Activated naive CD8-positive, alpha-beta T cell treated with anti-CD3 and anti-CD28 coated beads for 36 hours (primary cell): ENCODE measurements at regions not wholly inside any gene's neighbourhood (a gene's known extent, or its start where the extent isn't known, plus 50 kb on each side); places are given as distances from the start of the nearest gene placed in this dataset.
"Not testable (repeated sequence)": the region's sequence is repeated elsewhere in the genome, so short reads cannot be mapped to it uniquely, and the experiment has no call there.

Experiments
- DNase-seq: peaks from one replicate; pipeline ENCODE4 v3.0.0; 2021
- H3K27ac Mint-ChIP-seq: one replicate; pipeline ENCODE4 v1.8.0; 2022; ENCODE audit warnings: mild to moderate bottlenecking, moderate library complexity, mixed read lengths
- H3K27me3 Mint-ChIP-seq: one replicate; pipeline ENCODE4 v1.8.0; 2022; ENCODE audit warnings: mild to moderate bottlenecking, mixed read lengths
- H3K36me3 Mint-ChIP-seq: one replicate; pipeline ENCODE4 v1.8.0; 2021; ENCODE audit warnings: mild to moderate bottlenecking, mixed read lengths
- H3K4me1 Mint-ChIP-seq: one replicate; pipeline ENCODE4 v1.8.0; 2021; ENCODE audit warnings: mixed read lengths
- H3K4me3 Mint-ChIP-seq: one replicate; pipeline ENCODE4 v1.8.0; 2022; ENCODE audit warnings: mild to moderate bottlenecking, moderate library complexity, mixed read lengths
- H3K9me3 Mint-ChIP-seq: one replicate; pipeline ENCODE4 v1.8.0; 2022; ENCODE audit warnings: mixed read lengths

GRCh38 chr20:18876394-18876793, 62.8 kb downstream of the SCP2D1 start:
- not testable (repeated sequence) for H3K36me3 Mint-ChIP-seq, DNase-seq, H3K27ac Mint-ChIP-seq, H3K4me1 Mint-ChIP-seq, H3K4me3 Mint-ChIP-seq
- peaks cover 12% of the 10 kb centered on the region for H3K27me3 Mint-ChIP-seq
- peaks cover 13% of the 10 kb centered on the region for H3K9me3 Mint-ChIP-seq

GRCh38 chr20:18879262-18879661, 65.7 kb downstream of the SCP2D1 start:
- no peak overlapping the region for H3K27ac Mint-ChIP-seq
- H3K27me3 Mint-ChIP-seq, result peaks cover 7% of the 10 kb centered on the region
- H3K4me3 Mint-ChIP-seq, result no peak overlapping the region
- no peaks in the 10 kb centered on the region for H3K4me1 Mint-ChIP-seq
- peaks cover 6% of the 10 kb centered on the region for H3K9me3 Mint-ChIP-seq
- no peak for DNase-seq
- no peaks in the 10 kb centered on the region for H3K36me3 Mint-ChIP-seq

- Mint-ChIP-seq H3K4me1 (no peaks in the 10 kb centered on the region), H3K36me3 (no peaks in the 10 kb centered on the region), H3K4me3 (no peak overlapping the region), H3K9me3 (peaks cover under 1% of the 10 kb centered on the region), H3K27ac (no peak overlapping the region), H3K27me3 (peaks cover 16% of the 10 kb centered on the region)
- no peak for DNase-seq
Observed at GRCh38 chr20:18886756-18887155, 73.2 kb downstream of the SCP2D1 start.

- DNase-seq, result no peak
- H3K9me3 Mint-ChIP-seq, result no peaks in the 10 kb centered on the region
- no peaks in the 10 kb centered on the region for H3K4me1 Mint-ChIP-seq
- no peak overlapping the region for H3K27ac Mint-ChIP-seq
- H3K4me3 Mint-ChIP-seq, result no peak overlapping the region
- H3K27me3 Mint-ChIP-seq, result peaks cover 9% of the 10 kb centered on the region
- H3K36me3 Mint-ChIP-seq, result no peaks in the 10 kb centered on the region
Observed at GRCh38 chr20:18901980-18902737, 88.6 kb downstream of the SCP2D1 start.

- Mint-ChIP-seq H3K36me3 (no peaks in the 10 kb centered on the region), H3K4me3 (no peak overlapping the region), H3K4me1 (no peaks in the 10 kb centered on the region), H3K27me3 (peaks cover 9% of the 10 kb centered on the region), H3K27ac (no peak overlapping the region), H3K9me3 (no peaks in the 10 kb centered on the region)
- DNase-seq, result no peak
Observed at GRCh38 chr20:18904192-18904591, 90.6 kb downstream of the SCP2D1 start.

GRCh38 chr20:18904624-18905023, 91.0 kb downstream of the SCP2D1 start:
- Mint-ChIP-seq H3K9me3 (no peaks in the 10 kb centered on the region), H3K27ac (no peak overlapping the region), H3K4me1 (no peaks in the 10 kb centered on the region), H3K27me3 (peaks cover 9% of the 10 kb centered on the region), H3K36me3 (no peaks in the 10 kb centered on the region), H3K4me3 (no peak overlapping the region)
- DNase-seq, result no peak

GRCh38 chr20:18906046-18906445, 92.5 kb downstream of the SCP2D1 start:
- H3K4me3 Mint-ChIP-seq, result no peak overlapping the region
- H3K9me3 Mint-ChIP-seq, result no peaks in the 10 kb centered on the region
- DNase-seq, result no peak
- H3K27ac Mint-ChIP-seq, result no peak overlapping the region
- no peaks in the 10 kb centered on the region for H3K4me1 Mint-ChIP-seq
- H3K36me3 Mint-ChIP-seq, result no peaks in the 10 kb centered on the region
- H3K27me3 Mint-ChIP-seq, result peaks cover 12% of the 10 kb centered on the region

GRCh38 chr20:18907353-18907752, 93.8 kb downstream of the SCP2D1 start:
- Mint-ChIP-seq H3K27ac (no peak overlapping the region), H3K27me3 (peaks cover 20% of the 10 kb centered on the region), H3K9me3 (no peaks in the 10 kb centered on the region), H3K4me3 (no peak overlapping the region), H3K36me3 (no peaks in the 10 kb centered on the region), H3K4me1 (no peaks in the 10 kb centered on the region)
- no peak for DNase-seq

- Mint-ChIP-seq H3K9me3 (no peaks in the 10 kb centered on the region), H3K27me3 (peaks cover 26% of the 10 kb centered on the region), H3K36me3 (no peaks in the 10 kb centered on the region), H3K4me1 (no peaks in the 10 kb centered on the region), H3K27ac (no peak overlapping the region), H3K4me3 (no peak overlapping the region)
- no peak for DNase-seq
Observed at GRCh38 chr20:18908109-18908508, 94.5 kb downstream of the SCP2D1 start.

GRCh38 chr20:18909254-18909653, 95.7 kb downstream of the SCP2D1 start:
- Mint-ChIP-seq H3K4me1 (no peaks in the 10 kb centered on the region), H3K9me3 (no peaks in the 10 kb centered on the region), H3K27me3 (peaks cover 28% of the 10 kb centered on the region), H3K36me3 (no peaks in the 10 kb centered on the region), H3K4me3 (no peak overlapping the region), H3K27ac (no peak overlapping the region)
- DNase-seq, result no peak

- no peaks in the 10 kb centered on the region for H3K4me1 Mint-ChIP-seq
- no peak overlapping the region for H3K27ac Mint-ChIP-seq
- H3K27me3 Mint-ChIP-seq, result peaks cover 25% of the 10 kb centered on the region
- no peaks in the 10 kb centered on the region for H3K36me3 Mint-ChIP-seq
- H3K4me3 Mint-ChIP-seq, result no peak overlapping the region
- no peak for DNase-seq
- H3K9me3 Mint-ChIP-seq, result no peaks in the 10 kb centered on the region
Observed at GRCh38 chr20:18913701-18914100, 100.1 kb downstream of the SCP2D1 start.

GRCh38 chr20:18914796-18915195, 101.2 kb downstream of the SCP2D1 start:
- Mint-ChIP-seq H3K27ac (no peak overlapping the region), H3K4me3 (no peak overlapping the region), H3K4me1 (no peaks in the 10 kb centered on the region)

GRCh38 chr20:18916886-18917750, 103.5 kb downstream of the SCP2D1 start:
- no peak for DNase-seq
- H3K36me3 Mint-ChIP-seq, result no peaks in the 10 kb centered on the region
- no peak overlapping the region for H3K4me3 Mint-ChIP-seq
- peaks cover 17% of the 10 kb centered on the region for H3K27me3 Mint-ChIP-seq
- no peaks in the 10 kb centered on the region for H3K4me1 Mint-ChIP-seq
- no peaks in the 10 kb centered on the region for H3K9me3 Mint-ChIP-seq
- no peak overlapping the region for H3K27ac Mint-ChIP-seq

More at GRCh38 chr20:18914796-18915195, 101.2 kb downstream of the SCP2D1 start:
- H3K36me3 Mint-ChIP-seq, result no peaks in the 10 kb centered on the region
- DNase-seq, result no peak
- H3K9me3 Mint-ChIP-seq, result no peaks in the 10 kb centered on the region
- peaks cover 25% of the 10 kb centered on the region for H3K27me3 Mint-ChIP-seq

GRCh38 chr20:18919996-18920395, 106.4 kb downstream of the SCP2D1 start:
- Mint-ChIP-seq H3K27ac (no peak overlapping the region), H3K9me3 (no peaks in the 10 kb centered on the region), H3K4me1 (no peaks in the 10 kb centered on the region), H3K4me3 (no peak overlapping the region), H3K27me3 (peaks cover 12% of the 10 kb centered on the region), H3K36me3 (no peaks in the 10 kb centered on the region)
- DNase-seq, result no peak

GRCh38 chr20:18921291-18921690, 107.7 kb downstream of the SCP2D1 start:
- Mint-ChIP-seq H3K4me1 (no peaks in the 10 kb centered on the region), H3K9me3 (no peaks in the 10 kb centered on the region), H3K36me3 (no peaks in the 10 kb centered on the region), H3K4me3 (no peak overlapping the region), H3K27ac (no peak overlapping the region), H3K27me3 (peaks cover 9% of the 10 kb centered on the region)
- DNase-seq, result no peak
